ENCODE measurements at regions not wholly inside any gene's neighbourhood (a gene's known extent, or its start where the extent isn't known, plus 50 kb on each side); places are given as distances from the start of the nearest gene placed in this dataset.

- ChIA-PET POLR2A (no interaction called here), CTCF (no interaction called here)
- no peaks in the 10 kb centered on the region for H3K27me3 ChIP-seq (ENCODE audit: insufficient read depth, low read length, poor library complexity, severe bottlenecking)
- H3K4me3 ChIP-seq (ENCODE audit: low read length), result no peak overlapping the region
- Mint-ChIP-seq H3K9me3 (peaks cover 2 to 22% (median 7%) of the 10 kb centered on the region in 5 donors), H3K27ac (no peak overlapping the region), H3K36me3 (no peaks in the 10 kb centered on the region), H3K4me3 (no peak overlapping the region), H3K27me3 (no peaks in the 10 kb centered on the region), H3K4me1 (no peaks in the 10 kb centered on the region)
- no peaks in the 10 kb centered on the region for H3K36me3 ChIP-seq (ENCODE audit: insufficient read depth, low read length)
- H3K4me1 ChIP-seq (ENCODE audit: insufficient read depth, low read length), result no peaks in the 10 kb centered on the region
- no peak for DNase-seq
- H3K9me3 ChIP-seq (ENCODE audit: low read length), result no peaks in the 10 kb centered on the region
- no peak overlapping the region for H3K27ac ChIP-seq (ENCODE audit: low read depth, low read length)
Observed at GRCh38 chr3:166453478-166453877, 616.3 kb upstream of the BCHE start.

GRCh38 chr3:166451997-166452396, 614.8 kb upstream of the BCHE start:
- no peak for DNase-seq
- H3K36me3 ChIP-seq (ENCODE audit: insufficient read depth, low read length), result no peaks in the 10 kb centered on the region
- H3K9me3 ChIP-seq (ENCODE audit: low read length), result no peaks in the 10 kb centered on the region
- H3K27ac ChIP-seq (ENCODE audit: low read depth, low read length), result no peak overlapping the region
- Mint-ChIP-seq H3K27me3 (no peaks in the 10 kb centered on the region), H3K27ac (no peak overlapping the region), H3K4me3 (no peak overlapping the region), H3K4me1 (no peaks in the 10 kb centered on the region), H3K36me3 (no peaks in the 10 kb centered on the region), H3K9me3 (peaks cover 0 to 17% (median 6%) of the 10 kb centered on the region in 5 donors)
- H3K27me3 ChIP-seq (ENCODE audit: insufficient read depth, low read length, poor library complexity, severe bottlenecking), result no peaks in the 10 kb centered on the region
- no peaks in the 10 kb centered on the region for H3K4me1 ChIP-seq (ENCODE audit: insufficient read depth, low read length)
- no peak overlapping the region for H3K4me3 ChIP-seq (ENCODE audit: low read length)
- ChIA-PET POLR2A (no interaction called here), CTCF (no interaction called here)

GRCh38 chr3:166447513-166447912, 610.3 kb upstream of the BCHE start:
- H3K27me3 ChIP-seq (ENCODE audit: insufficient read depth, low read length, poor library complexity, severe bottlenecking), result no peaks in the 10 kb centered on the region
- peaks cover 0 to 13% (median 4%) of the 10 kb centered on the region in 5 donors for H3K9me3 Mint-ChIP-seq
- H3K9me3 ChIP-seq (ENCODE audit: low read length), result no peaks in the 10 kb centered on the region
- DNase-seq, result no peak
- no peaks in the 10 kb centered on the region for H3K4me1 Mint-ChIP-seq
- H3K4me3 ChIP-seq (ENCODE audit: low read length), result no peak overlapping the region
- no peaks in the 10 kb centered on the region for H3K36me3 Mint-ChIP-seq
- CTCF ChIA-PET, result no interaction called here
- H3K4me3 Mint-ChIP-seq, result no peak overlapping the region
- POLR2A ChIA-PET, result no interaction called here
- H3K27ac ChIP-seq (ENCODE audit: low read depth, low read length), result no peak overlapping the region
- H3K27ac Mint-ChIP-seq, result no peak overlapping the region
- no peaks in the 10 kb centered on the region for H3K4me1 ChIP-seq (ENCODE audit: insufficient read depth, low read length)
- H3K27me3 Mint-ChIP-seq, result no peaks in the 10 kb centered on the region
- no peaks in the 10 kb centered on the region for H3K36me3 ChIP-seq (ENCODE audit: insufficient read depth, low read length)

GRCh38 chr3:166446986-166447385, 609.8 kb upstream of the BCHE start:
- H3K9me3 ChIP-seq (ENCODE audit: low read length), result no peaks in the 10 kb centered on the region
- no peak overlapping the region for H3K27ac Mint-ChIP-seq
- no peaks in the 10 kb centered on the region for H3K36me3 ChIP-seq (ENCODE audit: insufficient read depth, low read length)
- no peak for DNase-seq
- no peaks in the 10 kb centered on the region for H3K4me1 Mint-ChIP-seq
- no peak overlapping the region for H3K27ac ChIP-seq (ENCODE audit: low read depth, low read length)
- H3K4me3 Mint-ChIP-seq, result no peak overlapping the region
- no peaks in the 10 kb centered on the region for H3K27me3 ChIP-seq (ENCODE audit: insufficient read depth, low read length, poor library complexity, severe bottlenecking)
- CTCF ChIA-PET, result no interaction called here
- no peaks in the 10 kb centered on the region for H3K36me3 Mint-ChIP-seq
- no peak overlapping the region for H3K4me3 ChIP-seq (ENCODE audit: low read length)
- POLR2A ChIA-PET, result no interaction called here
- H3K9me3 Mint-ChIP-seq, result peaks cover 3 to 13% (median 4%) of the 10 kb centered on the region in 5 donors
- H3K27me3 Mint-ChIP-seq, result no peaks in the 10 kb centered on the region
- H3K4me1 ChIP-seq (ENCODE audit: insufficient read depth, low read length), result no peaks in the 10 kb centered on the region

- DNase-seq, result no peak
- H3K36me3 ChIP-seq (ENCODE audit: insufficient read depth, low read length), result no peaks in the 10 kb centered on the region
- Mint-ChIP-seq H3K4me1 (no peaks in the 10 kb centered on the region), H3K9me3 (peaks cover 3 to 13% (median 4%) of the 10 kb centered on the region in 5 donors), H3K27ac (no peak overlapping the region), H3K27me3 (no peaks in the 10 kb centered on the region), H3K36me3 (no peaks in the 10 kb centered on the region), H3K4me3 (no peak overlapping the region)
- H3K4me3 ChIP-seq (ENCODE audit: low read length), result no peak overlapping the region
- H3K9me3 ChIP-seq (ENCODE audit: low read length), result no peaks in the 10 kb centered on the region
- no peaks in the 10 kb centered on the region for H3K27me3 ChIP-seq (ENCODE audit: insufficient read depth, low read length, poor library complexity, severe bottlenecking)
- H3K4me1 ChIP-seq (ENCODE audit: insufficient read depth, low read length), result no peaks in the 10 kb centered on the region
- no peak overlapping the region for H3K27ac ChIP-seq (ENCODE audit: low read depth, low read length)
- POLR2A ChIA-PET, result no interaction called here
- CTCF ChIA-PET, result no interaction called here
Observed at GRCh38 chr3:166446291-166446690, 609.1 kb upstream of the BCHE start.

GRCh38 chr3:166445865-166446264, 608.6 kb upstream of the BCHE start:
- H3K9me3 ChIP-seq (ENCODE audit: low read length), result no peaks in the 10 kb centered on the region
- H3K36me3 Mint-ChIP-seq, result no peaks in the 10 kb centered on the region
- DNase-seq, result no peak
- no peak overlapping the region for H3K27ac Mint-ChIP-seq
- H3K36me3 ChIP-seq (ENCODE audit: insufficient read depth, low read length), result no peaks in the 10 kb centered on the region
- H3K4me3 Mint-ChIP-seq, result no peak overlapping the region
- H3K4me1 ChIP-seq (ENCODE audit: insufficient read depth, low read length), result no peaks in the 10 kb centered on the region
- peaks cover 3 to 13% (median 4%) of the 10 kb centered on the region in 5 donors for H3K9me3 Mint-ChIP-seq
- no peaks in the 10 kb centered on the region for H3K27me3 ChIP-seq (ENCODE audit: insufficient read depth, low read length, poor library complexity, severe bottlenecking)
- H3K4me1 Mint-ChIP-seq, result no peaks in the 10 kb centered on the region
- ChIA-PET CTCF (no interaction called here), POLR2A (no interaction called here)
- no peaks in the 10 kb centered on the region for H3K27me3 Mint-ChIP-seq
- H3K4me3 ChIP-seq (ENCODE audit: low read length), result no peak overlapping the region
- H3K27ac ChIP-seq (ENCODE audit: low read depth, low read length), result no peak overlapping the region

- no peaks in the 10 kb centered on the region for H3K36me3 Mint-ChIP-seq
- H3K27ac Mint-ChIP-seq, result no peak overlapping the region
- Histone ChIP-seq H3K9me3 (ENCODE audit: low read length) (no peaks in the 10 kb centered on the region), H3K4me1 (ENCODE audit: insufficient read depth, low read length) (no peaks in the 10 kb centered on the region), H3K27me3 (ENCODE audit: insufficient read depth, low read length, poor library complexity, severe bottlenecking) (no peaks in the 10 kb centered on the region), H3K4me3 (ENCODE audit: low read length) (no peak overlapping the region), H3K36me3 (ENCODE audit: insufficient read depth, low read length) (no peaks in the 10 kb centered on the region), H3K27ac (ENCODE audit: low read depth, low read length) (no peak overlapping the region)
- ChIA-PET CTCF (no interaction called here), POLR2A (no interaction called here)
- H3K9me3 Mint-ChIP-seq, result peaks cover 2 to 13% (median 4%) of the 10 kb centered on the region in 5 donors
- H3K27me3 Mint-ChIP-seq, result no peaks in the 10 kb centered on the region
- H3K4me1 Mint-ChIP-seq, result no peaks in the 10 kb centered on the region
- H3K4me3 Mint-ChIP-seq, result no peak overlapping the region
- DNase-seq, result no peak
Observed at GRCh38 chr3:166444756-166445155, 607.5 kb upstream of the BCHE start.

GRCh38 chr3:166444336-166444735, 607.1 kb upstream of the BCHE start:
- H3K27me3 Mint-ChIP-seq, result no peaks in the 10 kb centered on the region
- H3K36me3 Mint-ChIP-seq, result no peaks in the 10 kb centered on the region
- POLR2A ChIA-PET, result no interaction called here

GRCh38 chr3:166435469-166436057, 598.3 kb upstream of the BCHE start:
- Histone ChIP-seq H3K27ac (ENCODE audit: low read depth, low read length) (no peak overlapping the region), H3K27me3 (ENCODE audit: insufficient read depth, low read length, poor library complexity, severe bottlenecking) (no peaks in the 10 kb centered on the region), H3K36me3 (ENCODE audit: insufficient read depth, low read length) (no peaks in the 10 kb centered on the region), H3K4me3 (ENCODE audit: low read length) (no peak overlapping the region), H3K4me1 (ENCODE audit: insufficient read depth, low read length) (no peaks in the 10 kb centered on the region), H3K9me3 (ENCODE audit: low read length) (no peaks in the 10 kb centered on the region)
- H3K9me3 Mint-ChIP-seq, result peaks cover 0 to 13% (median 2%) of the 10 kb centered on the region in 5 donors
- no peak overlapping the region for H3K4me3 Mint-ChIP-seq
- ChIA-PET POLR2A (no interaction called here), CTCF (no interaction called here)
- no peak overlapping the region for H3K27ac Mint-ChIP-seq
- DNase-seq, result no peak
- H3K4me1 Mint-ChIP-seq, result no peaks in the 10 kb centered on the region
- H3K27me3 Mint-ChIP-seq, result no peaks in the 10 kb centered on the region
- H3K36me3 Mint-ChIP-seq, result no peaks in the 10 kb centered on the region

More at GRCh38 chr3:166444336-166444735, 607.1 kb upstream of the BCHE start:
- no peaks in the 10 kb centered on the region for H3K27me3 ChIP-seq (ENCODE audit: insufficient read depth, low read length, poor library complexity, severe bottlenecking)
- no peaks in the 10 kb centered on the region for H3K36me3 ChIP-seq (ENCODE audit: insufficient read depth, low read length)
- H3K27ac ChIP-seq (ENCODE audit: low read depth, low read length), result no peak overlapping the region
- DNase-seq, result no peak
- H3K4me3 ChIP-seq (ENCODE audit: low read length), result no peak overlapping the region
- H3K27ac Mint-ChIP-seq, result no peak overlapping the region
- no peaks in the 10 kb centered on the region for H3K9me3 ChIP-seq (ENCODE audit: low read length)
- H3K4me1 ChIP-seq (ENCODE audit: insufficient read depth, low read length), result no peaks in the 10 kb centered on the region
- H3K4me3 Mint-ChIP-seq, result no peak overlapping the region
- no peaks in the 10 kb centered on the region for H3K4me1 Mint-ChIP-seq
- H3K9me3 Mint-ChIP-seq, result peaks cover 2 to 13% (median 4%) of the 10 kb centered on the region in 5 donors
- CTCF ChIA-PET, result no interaction called here

All from CD8-positive, alpha-beta memory T cell (primary cell).